GM21825 (cell line): ENCODE measurements at regions not wholly inside any gene's neighbourhood (a gene's known extent, or its start where the extent isn't known, plus 50 kb on each side); places are given as distances from the start of the nearest gene placed in this dataset.

Experiments used
- ATAC-seq: cut with Tn5 transposase; IDR thresholded peaks from one replicate; pipeline ENCODE4 v1.9.1; 2021; ENCODE audit warnings: mild to moderate bottlenecking, moderate library complexity; ENCODE audit not compliant: unreplicated experiment

- ATAC-seq = no peak
These were observed 323.9 kb downstream of the BCL11B start for GRCh38 chr14:98947911-98948595.

GRCh38 chr14:98949051-98949450 is 322.9 kb downstream of the BCL11B start:
- ATAC-seq = no peak

GRCh38 chr14:98949481-98950135 is 322.4 kb downstream of the BCL11B start:
- no peak for ATAC-seq

- no peak for ATAC-seq
These were observed 321.6 kb downstream of the BCL11B start for GRCh38 chr14:98950353-98950895.

- no peak for ATAC-seq
These were observed 321.0 kb downstream of the BCL11B start for GRCh38 chr14:98951031-98951430.

- no peak for ATAC-seq
These were observed 320.4 kb downstream of the BCL11B start for GRCh38 chr14:98951521-98952152.

- no peak for ATAC-seq
These were observed 319.2 kb downstream of the BCL11B start for GRCh38 chr14:98952593-98953350.

GRCh38 chr14:98953551-98954348 is 318.2 kb downstream of the BCL11B start:
- no peak for ATAC-seq

GRCh38 chr14:98954349-98955000 is 317.5 kb downstream of the BCL11B start:
- no peak for ATAC-seq

- ATAC-seq = no peak
These were observed 316.8 kb downstream of the BCL11B start for GRCh38 chr14:98955036-98955740.

GRCh38 chr14:98955741-98956070 is 316.3 kb downstream of the BCL11B start:
- ATAC-seq = no peak

- no peak for ATAC-seq
These were observed 315.8 kb downstream of the BCL11B start for GRCh38 chr14:98956181-98956580.

GRCh38 chr14:98956661-98957060 is 315.3 kb downstream of the BCL11B start:
- no peak for ATAC-seq

- no peak for ATAC-seq
These were observed 314.6 kb downstream of the BCL11B start for GRCh38 chr14:98957211-98958047.

GRCh38 chr14:98958048-98958631 is 313.9 kb downstream of the BCL11B start:
- ATAC-seq = no peak

- no peak for ATAC-seq
These were observed 313.4 kb downstream of the BCL11B start for GRCh38 chr14:98958632-98959031.

- no peak for ATAC-seq
These were observed 312.6 kb downstream of the BCL11B start for GRCh38 chr14:98959410-98959809.

GRCh38 chr14:98959958-98960616 is 311.9 kb downstream of the BCL11B start:
- no peak for ATAC-seq
